ENCODE measurements at regions not wholly inside any gene's neighbourhood (a gene's known extent, or its start where the extent isn't known, plus 50 kb on each side); places are given as distances from the start of the nearest gene placed in this dataset.

DNA sequence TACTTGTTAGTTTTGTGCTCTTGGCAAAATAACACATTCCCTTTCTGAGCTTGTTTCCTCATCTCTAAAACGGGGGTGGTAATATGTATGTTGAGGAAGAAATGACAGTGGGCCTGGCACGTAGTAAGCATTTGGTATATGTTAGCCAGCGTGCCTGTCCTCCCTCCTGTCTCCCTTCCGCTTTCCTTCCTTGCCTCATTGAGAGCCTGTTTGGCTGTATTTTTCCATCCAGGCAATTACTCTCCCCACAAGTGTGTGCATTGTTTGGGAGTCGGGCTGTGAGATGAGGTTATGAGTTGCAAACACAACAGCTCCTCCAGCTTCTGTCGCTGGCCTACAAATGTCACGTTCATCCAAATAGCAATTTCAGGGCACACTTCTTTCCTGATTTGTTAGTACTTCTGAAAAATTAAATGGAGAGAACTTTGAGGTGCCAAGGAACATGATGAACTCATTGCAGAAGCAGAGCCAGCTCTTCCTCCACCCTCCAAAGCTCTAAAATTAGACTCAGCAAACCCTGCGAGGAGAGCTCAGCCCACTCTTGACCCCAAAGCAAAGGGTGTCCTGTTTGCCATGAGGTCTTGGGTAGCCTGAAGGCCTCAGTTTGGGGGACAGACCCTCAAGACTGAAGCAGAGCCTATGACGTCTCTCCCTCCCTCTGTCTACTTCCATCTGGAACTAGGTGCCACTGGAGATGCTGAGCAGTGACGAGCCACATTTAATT lies 50.7 kb upstream of the TOX2 start:
- H3K4me3 Mint-ChIP-seq = no peak overlapping the region
- no peak for ATAC-seq
- DNase-seq = no peak
- no peaks in the 10 kb centered on the region for H3K36me3 Mint-ChIP-seq (ENCODE audit: insufficient read depth)
- no peaks in the 10 kb centered on the region for H3K27me3 Mint-ChIP-seq (ENCODE audit: low read depth)
- no peaks in the 10 kb centered on the region for H3K4me1 Mint-ChIP-seq (ENCODE audit: low read depth)
- H3K9me3 Mint-ChIP-seq = no peaks in the 10 kb centered on the region

DNA sequence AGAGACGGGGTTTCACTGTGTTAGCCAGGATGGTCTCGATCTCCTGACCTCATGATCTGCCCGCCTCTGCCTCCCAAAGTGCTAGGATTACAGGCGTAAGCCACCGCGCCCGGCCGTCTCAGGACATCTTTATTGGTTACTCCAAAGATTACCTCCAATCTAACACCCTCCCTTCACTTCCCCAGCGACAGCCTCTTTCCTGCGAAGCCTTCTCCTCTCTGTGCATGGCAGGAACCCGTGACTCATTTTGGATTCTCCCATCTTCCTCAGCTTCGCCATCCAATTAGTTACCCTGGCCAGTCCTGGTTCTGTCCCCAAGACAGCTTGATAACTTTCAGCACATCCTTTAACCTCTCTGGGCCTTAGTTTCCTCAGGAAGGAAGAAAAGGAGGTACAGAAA lies 51.3 kb upstream of the TOX2 start:
- Mint-ChIP-seq H3K4me1 (ENCODE audit: low read depth) (no peaks in the 10 kb centered on the region), H3K36me3 (ENCODE audit: insufficient read depth) (no peaks in the 10 kb centered on the region), H3K4me3 (no peak overlapping the region), H3K27me3 (ENCODE audit: low read depth) (no peaks in the 10 kb centered on the region), H3K9me3 (no peaks in the 10 kb centered on the region)
- DNase-seq = no peak
- no peak for ATAC-seq

DNA sequence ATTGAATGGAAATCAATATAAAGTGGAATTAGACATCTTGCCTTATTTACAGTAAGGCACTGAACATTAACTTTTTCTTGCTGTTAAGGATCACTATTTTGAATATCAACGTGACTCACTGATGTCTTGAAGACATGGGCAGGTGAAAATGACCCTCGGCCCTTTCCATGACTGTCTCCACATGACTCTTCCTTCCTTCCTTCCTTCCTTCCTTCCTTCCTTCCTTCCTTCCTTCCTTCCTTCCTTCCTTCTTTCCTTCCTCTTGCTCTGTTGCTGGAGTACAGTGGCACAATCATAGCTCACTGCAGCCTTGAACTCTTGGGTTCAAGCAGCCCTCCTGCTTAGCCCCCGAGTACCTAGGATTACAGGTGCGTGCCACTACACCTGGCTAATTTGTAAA lies 52.2 kb upstream of the TOX2 start:
- Mint-ChIP-seq H3K4me3 (no peak overlapping the region), H3K9me3 (no peaks in the 10 kb centered on the region), H3K27me3 (ENCODE audit: low read depth) (no peaks in the 10 kb centered on the region), H3K36me3 (ENCODE audit: insufficient read depth) (no peaks in the 10 kb centered on the region), H3K4me1 (ENCODE audit: low read depth) (no peaks in the 10 kb centered on the region)
- DNase-seq (no peak), ATAC-seq (no peak)

DNA sequence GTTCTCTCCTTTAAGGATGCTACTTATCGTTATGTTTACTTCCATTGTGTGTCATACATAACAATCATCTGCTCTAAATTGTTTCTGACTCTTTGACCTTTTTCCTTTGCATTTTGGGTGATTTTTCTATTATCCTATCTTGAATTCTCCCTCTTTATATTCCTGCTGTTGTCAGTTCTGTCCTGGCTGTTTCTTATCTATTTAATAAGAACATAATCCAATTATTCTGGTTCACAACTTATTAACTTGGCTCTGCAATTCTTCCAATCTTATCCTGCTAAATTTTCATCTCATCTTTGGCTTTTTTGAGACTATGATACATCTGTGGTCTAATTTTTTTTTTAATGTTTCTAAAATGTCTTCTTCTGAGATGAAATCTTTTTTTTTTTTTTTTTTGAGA lies 54.7 kb upstream of the TOX2 start:
- H3K36me3 Mint-ChIP-seq (ENCODE audit: insufficient read depth) = no peaks in the 10 kb centered on the region
- no peaks in the 10 kb centered on the region for H3K4me1 Mint-ChIP-seq (ENCODE audit: low read depth)
- no peak overlapping the region for H3K4me3 Mint-ChIP-seq
- DNase-seq (no peak), ATAC-seq (no peak)
- H3K27me3 Mint-ChIP-seq (ENCODE audit: low read depth) = no peaks in the 10 kb centered on the region
- H3K9me3 Mint-ChIP-seq = no peaks in the 10 kb centered on the region

DNA sequence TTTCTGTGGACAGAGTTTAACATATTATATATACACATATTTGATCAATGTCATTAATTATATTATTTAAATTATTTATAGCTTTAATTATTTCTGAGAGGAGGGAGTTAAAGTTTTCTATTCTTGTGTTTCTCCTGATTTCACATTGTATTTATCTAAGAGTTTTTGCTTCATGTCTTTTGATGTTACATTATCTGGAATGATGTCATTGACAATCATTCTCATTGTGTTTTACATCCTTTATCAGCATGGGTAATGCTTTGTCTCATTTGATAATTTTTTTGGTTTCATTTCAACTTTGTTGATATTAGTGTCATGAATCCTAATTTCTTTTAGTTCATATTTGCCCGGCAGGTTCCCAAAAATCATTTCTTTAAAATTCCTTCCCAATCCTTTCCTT lies 56.7 kb upstream of the TOX2 start:
- H3K4me1 Mint-ChIP-seq (ENCODE audit: low read depth) = no peaks in the 10 kb centered on the region
- no peaks in the 10 kb centered on the region for H3K9me3 Mint-ChIP-seq
- no peaks in the 10 kb centered on the region for H3K36me3 Mint-ChIP-seq (ENCODE audit: insufficient read depth)
- H3K27me3 Mint-ChIP-seq (ENCODE audit: low read depth) = no peaks in the 10 kb centered on the region
- DNase-seq (no peak), ATAC-seq (no peak)
- H3K4me3 Mint-ChIP-seq = no peak overlapping the region

DNA sequence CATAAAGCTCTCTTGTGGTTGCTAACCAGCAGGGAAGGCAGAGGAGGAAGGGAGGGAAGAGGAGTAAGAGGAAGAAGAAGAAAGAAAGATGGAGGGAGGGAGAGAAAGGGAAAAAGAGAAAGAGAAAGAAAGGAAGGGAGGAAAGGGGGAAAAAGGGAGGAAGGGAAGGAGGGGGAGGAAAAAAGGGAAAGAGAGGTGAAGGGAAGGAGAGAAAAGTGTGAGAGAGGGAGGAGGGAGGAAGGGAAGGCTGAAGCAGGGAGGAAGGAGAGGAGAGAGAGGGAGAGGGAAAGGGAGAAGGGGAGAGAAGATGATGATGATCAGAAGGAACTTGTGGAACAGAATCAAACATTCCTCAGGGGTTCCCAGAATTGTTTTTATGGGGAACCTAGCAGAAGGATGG lies 57.5 kb upstream of the TOX2 start:
- H3K4me1 Mint-ChIP-seq (ENCODE audit: low read depth) = no peaks in the 10 kb centered on the region
- H3K27me3 Mint-ChIP-seq (ENCODE audit: low read depth) = no peaks in the 10 kb centered on the region
- no peak overlapping the region for H3K4me3 Mint-ChIP-seq
- no peaks in the 10 kb centered on the region for H3K36me3 Mint-ChIP-seq (ENCODE audit: insufficient read depth)
- DNase-seq (no peak), ATAC-seq (no peak)
- H3K9me3 Mint-ChIP-seq = no peaks in the 10 kb centered on the region

DNA sequence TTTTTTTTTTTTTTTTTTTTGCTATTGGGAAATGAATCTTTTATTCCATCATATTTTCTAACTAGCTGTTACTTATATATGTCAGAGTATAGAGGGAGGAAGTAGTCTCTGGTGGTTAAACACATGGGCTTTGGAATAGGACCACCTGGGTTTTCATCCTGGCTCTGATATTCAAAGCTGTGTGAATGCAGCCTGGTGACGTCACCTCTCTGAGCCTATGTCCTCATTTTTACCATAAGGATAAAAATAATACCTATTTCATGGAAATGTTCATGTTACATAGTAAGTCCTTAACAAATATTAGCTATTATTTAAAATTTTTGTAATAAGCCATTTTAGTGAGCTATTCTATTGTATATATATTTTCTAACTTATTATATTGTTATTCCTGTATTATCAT lies 58.8 kb upstream of the TOX2 start:
- Mint-ChIP-seq H3K4me1 (ENCODE audit: low read depth) (no peaks in the 10 kb centered on the region), H3K4me3 (no peak overlapping the region), H3K36me3 (ENCODE audit: insufficient read depth) (no peaks in the 10 kb centered on the region), H3K27me3 (ENCODE audit: low read depth) (no peaks in the 10 kb centered on the region), H3K9me3 (no peaks in the 10 kb centered on the region)
- ATAC-seq = no peak
- no peak for DNase-seq

DNA sequence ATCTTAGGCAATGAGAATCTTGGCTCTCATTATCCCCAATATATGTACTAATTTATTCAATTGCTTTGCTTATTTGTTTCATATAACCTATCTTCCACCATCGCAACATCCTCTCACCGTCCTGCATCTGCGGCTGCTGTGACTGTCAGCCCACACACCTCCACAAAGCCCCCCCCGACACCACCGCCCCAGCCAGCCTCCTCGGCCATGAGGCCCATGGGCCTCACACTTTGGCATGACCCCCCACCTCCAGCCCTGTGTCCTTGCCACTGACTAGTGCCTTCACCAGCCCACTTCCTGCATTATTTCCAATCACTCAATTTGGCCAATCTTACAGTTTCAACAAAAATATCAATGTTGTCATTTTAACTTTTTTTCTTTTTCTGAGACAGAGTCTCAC lies 60.7 kb upstream of the TOX2 start:
- Mint-ChIP-seq H3K4me3 (no peak overlapping the region), H3K4me1 (ENCODE audit: low read depth) (no peaks in the 10 kb centered on the region), H3K9me3 (no peaks in the 10 kb centered on the region), H3K27me3 (ENCODE audit: low read depth) (no peaks in the 10 kb centered on the region), H3K36me3 (ENCODE audit: insufficient read depth) (no peaks in the 10 kb centered on the region)
- no peak for DNase-seq
- no peak for ATAC-seq

DNA sequence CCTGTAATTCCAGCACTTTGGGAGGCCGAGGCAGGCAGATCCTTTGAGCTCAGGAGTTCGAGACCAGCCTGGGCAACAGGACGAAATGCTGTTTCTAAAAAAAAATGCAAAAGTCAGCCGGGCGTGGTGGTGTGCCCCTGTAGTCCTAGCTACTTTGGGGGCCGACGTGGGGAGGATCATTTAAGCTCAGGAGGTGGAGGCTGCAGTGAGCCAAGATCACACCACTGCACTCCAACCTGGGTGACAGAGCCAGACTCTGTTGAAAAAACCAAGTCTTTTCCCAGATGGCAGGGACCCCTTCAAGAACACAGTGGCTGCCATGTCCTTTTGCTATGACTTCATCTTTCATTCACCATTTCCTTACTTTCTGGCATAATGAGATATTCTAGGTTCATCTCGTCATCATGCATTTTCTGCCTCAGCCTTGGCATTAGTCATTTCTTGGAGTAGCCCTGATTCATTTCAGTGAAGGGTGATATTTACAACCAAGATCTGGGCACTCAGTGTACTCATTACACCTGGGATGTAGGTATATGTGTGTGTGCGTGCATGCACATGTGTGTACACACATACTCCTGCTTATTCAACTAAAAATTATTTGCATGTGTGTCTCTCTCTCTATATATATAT lies 61.4 kb upstream of the TOX2 start:
- no peaks in the 10 kb centered on the region for H3K27me3 Mint-ChIP-seq (ENCODE audit: low read depth)
- no peaks in the 10 kb centered on the region for H3K36me3 Mint-ChIP-seq (ENCODE audit: insufficient read depth)
- no peak for DNase-seq
- no peak for ATAC-seq
- no peaks in the 10 kb centered on the region for H3K9me3 Mint-ChIP-seq
- H3K4me1 Mint-ChIP-seq (ENCODE audit: low read depth) = no peaks in the 10 kb centered on the region
- no peak overlapping the region for H3K4me3 Mint-ChIP-seq

DNA sequence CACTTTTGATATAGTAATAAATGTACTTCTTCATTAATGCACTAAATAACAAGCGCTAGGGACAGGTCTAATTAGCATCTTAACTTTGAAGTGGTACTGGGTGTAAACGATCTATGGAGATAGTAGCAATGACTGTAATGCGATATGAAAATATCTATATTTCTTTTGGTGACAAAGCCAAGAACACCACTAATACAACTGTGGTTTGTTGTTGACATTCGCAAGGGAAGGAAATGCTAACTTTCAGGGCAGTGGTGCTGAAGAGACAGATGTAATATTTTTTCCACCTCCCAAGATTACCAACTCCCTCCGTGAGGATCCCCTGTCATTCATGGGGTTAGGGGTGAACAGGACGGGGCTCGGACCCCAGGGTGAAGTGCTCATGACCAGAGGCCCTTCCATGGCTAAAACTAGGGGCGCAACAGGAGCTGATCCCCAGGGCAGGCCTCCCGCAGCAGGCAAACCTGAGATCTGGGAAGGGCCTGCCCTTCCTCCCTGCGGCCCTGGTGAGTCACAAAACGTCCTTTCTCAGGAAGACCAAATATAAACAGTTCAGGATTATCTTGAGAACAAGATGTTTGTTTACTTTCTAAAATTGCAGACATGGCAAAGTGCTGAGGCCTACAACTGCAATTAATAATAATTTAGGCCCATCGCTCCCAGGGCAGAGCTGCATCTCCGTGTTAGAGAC lies 65.0 kb upstream of the TOX2 start:
- no peaks in the 10 kb centered on the region for H3K36me3 Mint-ChIP-seq (ENCODE audit: insufficient read depth)
- no peak for ATAC-seq
- no peak overlapping the region for H3K4me3 Mint-ChIP-seq
- H3K4me1 Mint-ChIP-seq (ENCODE audit: low read depth) = peaks cover 20% of the 10 kb centered on the region
- H3K27me3 Mint-ChIP-seq (ENCODE audit: low read depth) = no peaks in the 10 kb centered on the region
- no peak for DNase-seq
- H3K9me3 Mint-ChIP-seq = no peaks in the 10 kb centered on the region

DNA sequence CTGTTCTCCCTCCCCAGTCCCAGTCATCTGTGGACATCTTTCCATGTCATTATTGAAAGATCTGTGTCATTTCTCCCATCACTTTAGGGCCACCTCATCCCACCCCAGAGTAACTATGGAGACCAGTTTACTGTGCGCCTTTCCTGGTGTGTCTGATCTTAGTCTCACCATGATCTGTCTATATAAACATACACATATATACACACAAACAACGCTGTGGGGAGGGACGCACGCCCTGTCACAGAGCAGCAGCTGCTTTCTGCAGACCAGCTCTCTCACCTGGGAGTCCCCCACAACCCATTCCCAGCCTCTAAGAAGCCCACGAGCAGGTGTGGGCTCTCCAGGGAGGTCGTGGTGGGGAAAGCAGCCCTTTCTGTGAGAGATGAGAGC lies 68.1 kb upstream of the TOX2 start:
- H3K36me3 Mint-ChIP-seq (ENCODE audit: insufficient read depth) = no peaks in the 10 kb centered on the region
- H3K27me3 Mint-ChIP-seq (ENCODE audit: low read depth) = no peaks in the 10 kb centered on the region
- ATAC-seq (peak; percentile 13 to 16), DNase-seq (no peak)
- H3K4me3 Mint-ChIP-seq = no peak overlapping the region
- peaks cover 22% of the 10 kb centered on the region for H3K4me1 Mint-ChIP-seq (ENCODE audit: low read depth)
- H3K9me3 Mint-ChIP-seq = no peaks in the 10 kb centered on the region

DNA sequence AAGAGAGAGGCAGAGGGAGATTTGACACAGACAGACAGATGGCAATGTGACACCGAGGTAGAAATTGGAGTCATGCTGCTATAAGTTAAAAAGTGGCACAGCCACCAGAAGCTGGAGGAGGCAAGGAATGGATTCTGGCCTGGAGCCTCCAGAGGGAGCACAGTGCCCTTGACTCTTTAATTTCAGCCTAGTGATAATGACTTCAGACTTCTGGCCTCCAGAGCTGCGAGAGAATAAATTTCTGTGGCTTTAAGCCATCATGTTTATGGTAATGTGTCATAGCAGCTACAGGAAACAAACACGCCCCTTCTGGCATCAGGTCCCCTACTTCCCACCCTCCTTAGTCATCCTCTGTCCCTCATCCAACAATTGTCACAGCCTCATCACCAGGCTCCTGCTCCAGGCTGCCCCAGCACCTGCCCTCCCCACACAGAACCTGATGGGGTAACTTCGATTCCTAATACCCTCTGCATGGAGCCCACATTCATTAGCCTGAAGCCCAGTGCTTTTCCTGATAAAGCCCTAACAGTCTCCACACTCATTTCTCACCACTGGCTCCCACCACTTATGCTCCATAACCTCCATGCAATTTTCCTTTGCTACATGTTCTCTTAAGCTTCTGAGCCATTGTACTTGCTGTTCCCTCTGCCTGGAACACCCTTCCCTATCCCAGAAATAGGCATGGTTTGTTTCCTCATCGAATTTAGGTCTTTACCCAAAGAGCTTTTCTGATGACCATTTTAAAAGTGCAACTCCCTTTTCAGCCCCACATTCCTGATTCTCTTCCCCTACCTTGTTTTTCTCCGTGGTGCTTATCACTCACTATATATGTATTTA lies 69.7 kb upstream of the TOX2 start:
- peaks cover 27% of the 10 kb centered on the region for H3K4me1 Mint-ChIP-seq (ENCODE audit: low read depth)
- no peaks in the 10 kb centered on the region for H3K9me3 Mint-ChIP-seq
- H3K4me3 Mint-ChIP-seq = no peak overlapping the region
- DNase-seq = no peak
- ATAC-seq = no peak
- H3K27me3 Mint-ChIP-seq (ENCODE audit: low read depth) = no peaks in the 10 kb centered on the region
- no peaks in the 10 kb centered on the region for H3K36me3 Mint-ChIP-seq (ENCODE audit: insufficient read depth)

DNA sequence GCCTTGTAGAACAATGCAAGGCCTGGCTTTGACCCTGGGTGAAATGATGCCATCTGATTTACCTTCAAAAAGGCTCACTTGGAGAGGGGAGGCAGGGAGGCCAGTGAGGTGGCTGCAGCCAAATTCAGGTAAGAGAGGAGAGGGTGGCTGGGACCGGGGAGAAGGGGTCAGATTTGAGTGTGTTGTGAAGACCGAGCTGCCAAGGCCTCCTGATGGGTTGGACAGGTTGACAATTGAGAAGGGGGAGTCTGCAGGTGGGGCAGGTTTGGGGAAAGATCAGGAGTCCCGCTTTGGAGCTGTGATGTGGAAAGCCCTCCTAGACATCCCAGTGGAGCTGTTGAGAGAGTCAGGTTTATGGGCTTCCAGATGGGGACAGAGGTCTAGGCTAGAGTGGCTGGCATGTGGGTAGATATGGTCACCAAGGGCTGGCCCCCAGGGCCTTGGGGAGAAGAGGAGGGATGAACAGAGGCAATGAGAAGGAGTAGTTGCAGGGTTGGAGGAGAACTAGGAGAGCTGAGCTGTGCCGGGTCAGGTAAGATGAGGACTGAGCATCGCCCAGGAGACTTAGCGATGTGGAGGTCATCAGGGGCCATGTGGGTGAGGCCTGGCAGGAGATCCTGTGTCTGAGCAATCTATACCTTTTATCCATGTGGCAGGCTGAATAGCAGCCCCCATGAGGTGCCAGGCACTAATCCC lies 70.5 kb upstream of the TOX2 start:
- DNase-seq (no peak), ATAC-seq (no peak)
- H3K9me3 Mint-ChIP-seq = no peaks in the 10 kb centered on the region
- no peaks in the 10 kb centered on the region for H3K36me3 Mint-ChIP-seq (ENCODE audit: insufficient read depth)
- H3K4me3 Mint-ChIP-seq = no peak overlapping the region
- no peaks in the 10 kb centered on the region for H3K27me3 Mint-ChIP-seq (ENCODE audit: low read depth)
- peaks cover 32% of the 10 kb centered on the region for H3K4me1 Mint-ChIP-seq (ENCODE audit: low read depth)
